Upper lobe of left lung (tissue), 6 donors: ENCODE measurements at regions not wholly inside any gene's neighbourhood (a gene's known extent, or its start where the extent isn't known, plus 50 kb on each side); places are given as distances from the start of the nearest gene placed in this dataset.

Experiments
- ATAC-seq, 2 donors: fragments of 200-7000 bp; cut with Tn5 transposase; one replicate each; pipeline ENCODE4 v1.9.1; 2022; ENCODE audit warnings: mild to moderate bottlenecking in 2 of 2, moderate library complexity in 2 of 2; ENCODE audit not compliant: low FRiP score in 2 of 2
- DNase-seq, 2 donors: peaks; one replicate each; pipeline ENCODE4 v3.0.0-alpha.2; 2019 to 2020
- H3K27ac ChIP-seq, 4 donors: fragments of 200-600 bp; sonication (generic); one replicate each; pipeline ENCODE4 v1.5.1; 2016 to 2019
- H3K27me3 ChIP-seq, 4 donors: fragments of 200-600 bp; sonication (generic); one replicate each; pipeline ENCODE4 v1.5.1; 2017 to 2019
- H3K36me3 ChIP-seq, 4 donors: fragments of 200-600 bp; sonication (generic); one replicate each; pipeline ENCODE4 v1.5.1; 2016 to 2019
- H3K4me1 ChIP-seq, 4 donors: fragments of 200-600 bp; sonication (generic); one replicate each; pipeline ENCODE4 v1.5.1; 2018 to 2019
- H3K4me3 ChIP-seq, 4 donors: fragments of 200-600 bp; sonication (generic); one replicate each; pipeline ENCODE4 v1.5.1; 2017 to 2019; ENCODE audit warnings: mild to moderate bottlenecking in 2 of 4, moderate library complexity in 1 of 4
- H3K9me3 ChIP-seq, 4 donors: fragments of 200-600 bp; sonication (generic); one replicate each; pipeline ENCODE4 v1.5.1; 2018 to 2019
- EP300 ChIP-seq, 4 donors: sonication (generic); formaldehyde crosslinking; IDR thresholded peaks; one replicate each; pipeline ENCODE4 v1.5.1; 2017; ENCODE audit warnings: antibody characterized with exemption in 4 of 4, control low read depth in 2 of 4
- POLR2A ChIP-seq, 4 donors: fragments of 450-650 bp; IDR thresholded peaks; one replicate each; pipeline ENCODE4 v1.5.1; 2016 to 2017; ENCODE audit warnings: antibody characterized with exemption in 4 of 4, mild to moderate bottlenecking in 2 of 4
- POLR2AphosphoS5 ChIP-seq, 2 donors: sonication (generic); formaldehyde crosslinking; IDR thresholded peaks; one replicate each; pipeline ENCODE4 v1.5.1; 2017; ENCODE audit warnings: antibody characterized with exemption in 2 of 2
- WGBS, 2 donors: methylation state at CpG; one replicate each; pipeline ENCODE4 v1.1.5; 2017 to 2018; 5-methylcytosine and 5-hydroxymethylcytosine counted together
- TF ChIP-seq, protein P1 (sequence below), 6 experiments: fragments of 450-650 bp in 4 of 6; fragments of 200-600 bp in 2 of 6; sonication (generic) in 2 of 6; IDR thresholded peaks; one replicate each; pipeline ENCODE4 v1.5.1; 2016 to 2019; ENCODE audit warnings: antibody characterized with exemption in 6 of 6
- donor health status: DM: no; HTN: no; CAD: no; lungs with moderate emphysema.
- donor health status: DM: no; HTN: yes; CAD: no; lungs with severe emphysema.

DNA sequence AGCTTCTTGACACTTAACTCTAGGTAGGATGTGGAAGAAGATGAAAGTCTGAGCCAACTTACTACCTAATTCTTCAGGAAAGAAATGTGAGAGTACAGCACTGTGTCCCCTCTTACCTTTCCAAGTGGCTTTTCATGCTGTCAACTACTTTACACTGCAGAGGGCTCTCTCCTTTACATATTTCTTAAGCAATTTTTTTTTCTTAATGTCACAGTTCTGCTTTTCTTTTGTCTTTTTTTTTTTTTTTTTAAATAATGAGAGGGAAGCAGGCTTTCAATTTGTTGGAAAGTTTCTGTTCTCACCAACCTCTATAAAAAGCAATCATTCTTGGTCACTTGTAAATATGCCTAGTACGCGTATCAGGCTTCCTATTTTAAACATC is 212.7 kb upstream of the MIR17HG start:
- DNase-seq (no peak), ATAC-seq (peak in 1 of 2 donors; percentile 28)
- H3K27me3 ChIP-seq, result no peaks in the 10 kb centered on the region
- no peak for TF ChIP-seq EP300 (IDR thresholded peaks at IDR 0.05)
- TF ChIP-seq, protein P1, sequence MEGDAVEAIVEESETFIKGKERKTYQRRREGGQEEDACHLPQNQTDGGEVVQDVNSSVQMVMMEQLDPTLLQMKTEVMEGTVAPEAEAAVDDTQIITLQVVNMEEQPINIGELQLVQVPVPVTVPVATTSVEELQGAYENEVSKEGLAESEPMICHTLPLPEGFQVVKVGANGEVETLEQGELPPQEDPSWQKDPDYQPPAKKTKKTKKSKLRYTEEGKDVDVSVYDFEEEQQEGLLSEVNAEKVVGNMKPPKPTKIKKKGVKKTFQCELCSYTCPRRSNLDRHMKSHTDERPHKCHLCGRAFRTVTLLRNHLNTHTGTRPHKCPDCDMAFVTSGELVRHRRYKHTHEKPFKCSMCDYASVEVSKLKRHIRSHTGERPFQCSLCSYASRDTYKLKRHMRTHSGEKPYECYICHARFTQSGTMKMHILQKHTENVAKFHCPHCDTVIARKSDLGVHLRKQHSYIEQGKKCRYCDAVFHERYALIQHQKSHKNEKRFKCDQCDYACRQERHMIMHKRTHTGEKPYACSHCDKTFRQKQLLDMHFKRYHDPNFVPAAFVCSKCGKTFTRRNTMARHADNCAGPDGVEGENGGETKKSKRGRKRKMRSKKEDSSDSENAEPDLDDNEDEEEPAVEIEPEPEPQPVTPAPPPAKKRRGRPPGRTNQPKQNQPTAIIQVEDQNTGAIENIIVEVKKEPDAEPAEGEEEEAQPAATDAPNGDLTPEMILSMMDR (IDR thresholded peaks at IDR 0.05), result no peak
- TF ChIP-seq POLR2AphosphoS5 (IDR thresholded peaks at IDR 0.05), result no peak
- TF ChIP-seq POLR2A (IDR thresholded peaks at IDR 0.05), result no peak
- no peaks in the 10 kb centered on the region for H3K36me3 ChIP-seq
- 35 to 91% methylated on average over 2 of the region's 2 CpGs for WGBS, 2 donors
- peaks cover 0 to 6% (median 0%) of the 10 kb centered on the region in 4 donors for H3K4me1 ChIP-seq
- H3K9me3 ChIP-seq, result no peaks in the 10 kb centered on the region
- no peak overlapping the region for H3K4me3 ChIP-seq
- no peak overlapping the region for H3K27ac ChIP-seq

DNA sequence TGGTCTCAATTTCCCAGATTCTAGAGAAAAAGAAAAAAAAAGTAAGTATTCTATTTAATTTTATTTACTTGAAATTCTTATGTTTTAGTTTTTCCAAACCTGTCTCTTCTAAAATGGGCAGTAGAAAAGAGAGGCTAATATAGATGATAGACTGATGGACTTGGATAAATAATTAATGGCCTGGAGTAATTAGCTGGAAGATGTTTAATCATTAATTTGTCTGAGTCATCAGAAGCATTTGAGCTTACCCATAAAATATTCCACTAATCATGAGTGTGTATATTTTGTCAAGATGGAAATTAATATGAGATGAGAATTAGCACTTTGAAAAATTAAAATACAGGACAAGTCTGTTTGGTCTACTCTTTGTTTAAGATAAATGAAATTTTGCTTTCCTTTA is 212.1 kb upstream of the MIR17HG start:
- Histone ChIP-seq H3K4me3 (no peak overlapping the region), H3K36me3 (no peaks in the 10 kb centered on the region), H3K4me1 (peaks cover 0 to 6% (median 0%) of the 10 kb centered on the region in 4 donors), H3K27ac (no peak overlapping the region), H3K27me3 (no peaks in the 10 kb centered on the region), H3K9me3 (no peaks in the 10 kb centered on the region)
- no peak for ATAC-seq
- DNase-seq, result no peak
- TF ChIP-seq POLR2A (IDR thresholded peaks at IDR 0.05) (no peak), POLR2AphosphoS5 (IDR thresholded peaks at IDR 0.05) (no peak), EP300 (IDR thresholded peaks at IDR 0.05) (no peak)
- TF ChIP-seq, protein P1 (IDR thresholded peaks at IDR 0.05), result no peak

DNA sequence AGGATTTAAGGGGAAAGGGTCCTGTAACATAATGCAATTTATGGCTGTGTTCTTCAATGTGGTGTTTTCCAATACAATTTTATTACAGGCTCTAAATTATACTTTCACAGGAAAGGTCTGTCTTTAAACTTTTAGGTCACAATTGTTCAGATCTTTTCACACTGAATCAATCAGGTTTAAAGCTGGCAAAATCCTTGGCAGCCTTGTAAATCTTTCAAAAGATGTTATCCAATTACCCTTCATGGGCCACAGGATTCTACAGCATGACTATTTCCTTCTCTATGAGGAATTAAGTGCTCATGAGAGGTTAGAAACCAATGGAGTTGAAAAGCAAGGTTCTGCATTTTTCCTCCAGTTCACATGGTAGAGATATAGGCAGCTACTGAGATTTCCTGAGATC is 211.5 kb upstream of the MIR17HG start:
- H3K9me3 ChIP-seq, result no peaks in the 10 kb centered on the region
- H3K27me3 ChIP-seq, result no peaks in the 10 kb centered on the region
- peaks cover 0 to 6% (median 0%) of the 10 kb centered on the region in 4 donors for H3K4me1 ChIP-seq
- H3K36me3 ChIP-seq, result no peaks in the 10 kb centered on the region
- TF ChIP-seq POLR2AphosphoS5 (IDR thresholded peaks at IDR 0.05) (no peak), POLR2A (IDR thresholded peaks at IDR 0.05) (no peak), EP300 (IDR thresholded peaks at IDR 0.05) (no peak)
- TF ChIP-seq, protein P1 (IDR thresholded peaks at IDR 0.05), result no peak
- ATAC-seq (no peak), DNase-seq (no peak)
- H3K27ac ChIP-seq, result no peak overlapping the region
- no peak overlapping the region for H3K4me3 ChIP-seq

DNA sequence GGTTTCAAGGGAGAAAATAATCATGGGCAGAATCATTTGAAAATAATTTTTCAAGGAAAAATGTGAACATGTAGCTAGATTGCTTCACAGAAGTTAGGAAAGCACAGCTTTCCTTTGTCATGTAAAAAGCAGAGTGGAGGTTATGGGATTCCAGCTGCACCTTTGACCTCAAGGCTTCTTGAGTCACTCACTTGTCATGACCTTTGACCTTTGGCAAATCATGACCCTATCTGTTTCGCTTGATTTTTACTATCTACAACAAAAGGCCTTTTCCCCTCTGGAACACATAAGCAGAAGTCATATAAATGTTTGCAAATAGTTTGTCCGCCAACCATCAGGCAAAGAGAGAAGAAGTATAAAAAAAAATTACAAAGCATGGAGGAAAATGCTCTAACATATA is 210.7 kb upstream of the MIR17HG start:
- Histone ChIP-seq H3K27ac (no peak overlapping the region), H3K4me3 (no peak overlapping the region), H3K9me3 (no peaks in the 10 kb centered on the region), H3K4me1 (peaks cover 0 to 6% (median 0%) of the 10 kb centered on the region in 4 donors), H3K36me3 (no peaks in the 10 kb centered on the region), H3K27me3 (no peaks in the 10 kb centered on the region)
- no peak for DNase-seq
- 75 to 87% methylated on average over 2 of the region's 2 CpGs for WGBS, 2 donors
- TF ChIP-seq POLR2AphosphoS5 (IDR thresholded peaks at IDR 0.05) (no peak), POLR2A (IDR thresholded peaks at IDR 0.05) (no peak), EP300 (IDR thresholded peaks at IDR 0.05) (no peak)
- ATAC-seq, result no peak

DNA sequence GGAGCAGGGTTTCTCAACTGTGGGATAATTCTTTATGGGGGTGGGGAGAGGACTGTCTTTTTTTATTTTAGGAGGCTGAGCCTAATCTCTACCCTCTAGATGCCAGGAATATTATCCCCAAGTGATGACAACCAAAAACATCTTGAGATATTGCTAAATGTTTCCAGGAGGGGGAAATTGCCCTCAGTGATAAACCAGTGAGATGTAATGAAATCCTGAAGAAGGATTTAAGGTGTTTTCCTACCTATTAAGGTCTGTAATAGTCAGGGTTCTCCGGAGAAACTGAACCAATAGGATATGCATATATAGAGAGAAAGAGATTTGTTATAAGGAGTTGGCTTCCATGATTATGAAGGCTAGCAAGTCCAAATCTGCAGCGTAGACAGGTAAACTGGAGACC is 208.3 kb upstream of the MIR17HG start:
- DNase-seq (no peak), ATAC-seq (no peak)
- Histone ChIP-seq H3K27me3 (no peaks in the 10 kb centered on the region), H3K4me1 (peaks cover 0 to 5% (median 0%) of the 10 kb centered on the region in 4 donors), H3K27ac (no peak overlapping the region), H3K9me3 (no peaks in the 10 kb centered on the region), H3K36me3 (no peaks in the 10 kb centered on the region), H3K4me3 (no peak overlapping the region)
- WGBS, 2 donors, result 90 to 96% methylated on average over 2 of the region's 2 CpGs
- TF ChIP-seq POLR2AphosphoS5 (IDR thresholded peaks at IDR 0.05) (no peak), EP300 (IDR thresholded peaks at IDR 0.05) (no peak), POLR2A (IDR thresholded peaks at IDR 0.05) (no peak)
- TF ChIP-seq, protein P1 (IDR thresholded peaks at IDR 0.05), result no peak
